A673 (cell line): ENCODE measurements at regions not wholly inside any gene's neighbourhood (a gene's known extent, or its start where the extent isn't known, plus 50 kb on each side); places are given as distances from the start of the nearest gene placed in this dataset.

Experiments
- CTCF ChIP-seq: fragments of 300-800, 200-600 bp; sonication (generic); conservative IDR thresholded peaks from 2 replicates; pipeline ENCODE4 v1.5.1; 2017; ENCODE audit warnings: low read depth, mild to moderate bottlenecking, antibody characterized with exemption, low read length, moderate library complexity, mixed read lengths
- EZH2 ChIP-seq: fragments of 200-600 bp; sonication (generic); IDR thresholded peaks from 2 replicates; pipeline ENCODE4 v1.6.1; 2017; ENCODE audit warnings: borderline replicate concordance, low read depth, mild to moderate bottlenecking, mixed read lengths, antibody characterized with exemption, low read length; ENCODE audit not compliant: poor library complexity, severe bottlenecking

- no peak for TF ChIP-seq CTCF
- TF ChIP-seq EZH2, result no peak
These were observed 725.2 kb upstream of the GOLIM4 start for GRCh38 chr3:168820810-168821415.
